ENCODE measurements at regions not wholly inside any gene's neighbourhood (a gene's known extent, or its start where the extent isn't known, plus 50 kb on each side); places are given as distances from the start of the nearest gene placed in this dataset.

DNA sequence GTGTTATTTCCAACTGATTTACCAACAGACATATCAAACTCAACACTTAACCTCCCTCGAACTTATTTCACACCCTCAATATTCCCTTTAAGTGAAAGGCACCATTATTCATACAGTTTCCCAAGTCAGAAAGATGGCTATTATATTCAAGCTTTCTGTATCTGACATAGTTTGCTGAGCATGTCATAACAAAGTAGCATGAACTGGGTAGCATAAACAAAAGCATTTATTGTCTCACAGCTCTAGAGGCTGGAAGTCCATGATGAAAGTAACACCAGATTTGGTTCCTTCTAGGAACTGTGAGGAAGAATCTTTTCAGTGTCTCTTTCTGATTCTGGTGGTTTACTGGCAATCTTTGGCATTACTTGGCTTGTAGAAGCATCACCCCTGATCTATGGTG is 1388.6 kb downstream of the TECRL start:
- DNase-seq: no peak

DNA sequence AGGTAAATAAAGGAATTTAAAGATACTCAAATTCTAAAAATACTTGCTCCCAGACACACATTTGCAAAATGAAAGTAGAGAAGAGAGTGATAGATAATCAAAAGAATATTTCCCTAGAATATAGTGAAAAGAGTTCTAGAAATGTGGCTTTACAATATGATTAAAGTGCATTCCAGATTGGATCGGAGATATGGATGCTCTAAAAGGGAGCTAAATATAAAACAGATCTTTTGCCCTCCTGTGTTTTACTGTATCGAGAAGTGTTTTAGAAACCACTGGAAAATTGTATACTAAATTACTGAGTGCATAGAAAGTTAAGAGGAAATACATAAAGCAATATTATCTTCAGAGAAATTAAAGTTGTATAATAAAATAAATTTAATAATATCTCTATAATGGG is 1392.0 kb downstream of the TECRL start:
- DNase-seq: no peak

DNA sequence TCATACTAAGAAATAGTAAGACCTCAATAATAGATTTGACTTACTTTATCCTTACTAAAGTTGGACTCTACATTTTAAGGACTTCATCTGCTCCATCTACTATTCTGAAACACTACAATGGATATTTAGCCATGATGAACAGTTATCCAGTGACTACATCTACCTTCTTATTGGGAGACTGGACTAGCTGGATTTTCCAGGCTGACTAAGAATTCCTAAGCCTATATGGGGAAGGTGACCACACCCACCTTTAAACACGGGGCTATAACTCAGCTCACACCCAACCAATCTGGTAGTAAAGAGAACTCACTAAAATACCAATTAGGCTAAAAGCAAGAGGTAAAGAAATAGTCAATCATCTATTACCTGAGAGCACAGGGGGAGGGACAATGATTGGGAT is 1438.4 kb downstream of the TECRL start:
- no peak for DNase-seq

DNA sequence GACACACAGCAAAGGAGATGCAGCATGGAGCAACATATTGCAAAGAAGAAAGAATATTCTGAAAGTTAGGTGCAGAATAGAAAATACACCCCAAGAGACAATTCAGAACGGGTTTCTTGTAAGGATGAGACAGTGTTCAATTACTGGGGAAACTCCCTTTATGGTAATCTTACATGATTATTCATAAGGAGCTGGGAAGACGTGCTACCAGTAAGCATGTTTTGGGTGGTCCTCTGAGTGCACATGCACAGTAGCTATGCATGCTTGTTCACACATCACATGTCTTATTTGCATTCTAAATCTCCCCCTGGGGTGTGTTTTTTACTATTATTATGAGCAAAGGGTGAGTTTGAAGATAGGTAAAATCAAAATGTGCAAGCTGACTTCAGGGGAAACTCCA is 1448.8 kb downstream of the TECRL start:
- DNase-seq: no peak

DNA sequence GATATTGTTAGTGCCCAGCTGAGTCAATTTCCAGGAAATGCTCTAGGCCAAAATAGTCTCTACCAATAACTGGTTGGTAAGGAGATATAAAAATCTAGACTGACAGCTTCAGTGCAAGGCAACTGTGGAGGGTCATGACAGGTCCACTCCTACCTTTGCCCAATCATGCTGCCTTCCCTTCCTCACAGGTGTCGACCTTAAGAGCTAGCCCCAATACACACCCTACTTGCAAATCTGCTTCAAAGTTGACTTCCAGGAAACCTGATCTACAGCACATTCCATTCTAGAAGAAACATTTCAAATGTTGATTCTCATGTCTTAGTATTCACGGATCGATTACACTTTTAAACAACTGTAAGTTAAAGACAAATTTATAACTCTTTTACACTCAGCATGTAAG is 1455.5 kb downstream of the TECRL start:
- DNase-seq: no peak

DNA sequence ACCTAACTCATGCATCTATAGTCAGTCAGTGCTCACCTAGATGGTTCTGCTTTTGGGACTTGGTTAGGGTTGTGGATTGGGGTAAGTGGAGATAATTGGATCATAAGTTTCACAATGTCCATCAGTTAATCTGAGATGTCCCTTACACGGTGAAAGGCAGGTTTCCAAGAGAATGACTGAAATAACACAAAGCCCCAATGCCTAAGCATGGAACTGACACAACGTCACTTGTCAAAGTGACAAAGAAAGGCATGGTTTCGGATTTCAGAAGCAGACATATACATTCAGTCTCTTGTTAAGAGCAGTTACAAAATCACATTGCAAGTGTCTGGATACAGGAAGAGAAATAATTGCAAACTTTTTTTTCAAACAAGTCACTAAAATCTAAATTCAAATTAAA is 1456.9 kb downstream of the TECRL start:
- DNase-seq: no peak

DNA sequence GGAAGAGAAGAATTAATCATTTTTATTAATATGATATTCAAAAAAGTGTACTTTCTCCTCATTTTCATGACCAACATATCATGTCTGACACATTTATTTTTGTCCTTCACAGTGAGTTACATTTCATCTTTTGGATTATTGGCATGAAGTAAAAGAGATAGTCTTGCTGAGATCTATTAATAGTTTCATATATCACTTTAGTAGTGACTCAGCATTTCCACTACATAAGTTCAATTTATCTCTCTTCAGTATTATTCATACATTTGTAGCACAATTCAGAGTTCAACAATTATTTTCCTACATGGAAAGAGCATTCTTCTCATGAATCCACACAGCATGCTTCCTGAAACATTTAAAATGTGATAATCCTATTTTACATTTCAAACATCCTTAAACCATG is 1461.1 kb downstream of the TECRL start:
- DNase-seq: no peak

DNA sequence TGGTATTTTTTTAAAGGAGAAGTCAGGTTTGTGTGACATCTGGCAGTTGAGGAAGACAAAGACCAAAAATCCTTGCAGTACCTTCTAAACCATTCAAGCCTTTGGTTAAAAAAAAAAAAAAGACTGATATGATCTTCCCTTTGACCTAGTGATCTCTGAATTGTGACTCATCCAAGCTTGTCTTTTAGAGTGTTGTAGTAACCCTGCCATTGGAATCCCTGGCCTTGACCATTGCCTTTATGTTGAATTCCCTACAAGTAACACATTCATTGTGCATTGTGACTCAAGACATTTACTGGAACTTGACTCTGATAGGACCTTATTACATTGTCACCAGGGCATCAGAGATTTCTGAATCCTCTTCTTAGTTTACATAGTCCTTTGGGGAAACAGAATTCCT is 1469.0 kb downstream of the TECRL start:
- no peak for DNase-seq

DNA sequence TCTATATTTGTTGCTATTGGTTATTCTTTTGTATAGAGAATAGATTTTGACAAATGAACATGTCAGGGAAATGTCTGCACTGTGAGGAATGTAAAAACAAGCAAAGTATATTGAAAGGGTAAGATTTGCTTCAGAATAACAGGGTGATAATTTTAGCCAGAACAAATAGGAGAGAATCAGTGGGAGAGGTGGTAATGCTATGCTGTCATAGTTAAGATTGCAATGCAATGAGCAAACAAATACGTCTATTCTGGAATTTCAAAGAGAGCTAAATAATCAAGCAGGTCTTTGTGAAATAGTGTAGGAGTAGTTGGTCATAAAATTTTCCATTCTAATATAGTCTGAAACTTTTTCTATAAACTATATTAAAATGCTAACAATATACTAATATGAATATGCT is 1478.4 kb downstream of the TECRL start:
- DNase-seq: no peak

DNA sequence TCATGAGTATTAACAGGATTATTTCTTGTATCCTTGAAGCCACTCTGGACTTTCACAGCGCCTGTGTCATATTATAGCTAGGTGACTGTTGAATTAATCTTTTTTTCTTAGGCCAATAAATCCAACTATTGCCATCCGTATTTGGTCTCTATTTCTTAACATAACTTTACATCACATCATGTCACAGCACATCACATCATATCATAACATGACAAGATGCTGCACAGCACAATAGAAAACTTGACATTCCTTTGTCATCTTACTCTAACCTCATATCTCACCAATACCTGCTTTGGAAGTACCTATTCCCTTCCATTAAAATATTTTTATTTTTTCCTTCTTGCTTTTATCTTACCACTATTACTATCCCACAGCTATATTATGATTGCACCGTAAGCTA is 1480.8 kb downstream of the TECRL start:
- no peak for DNase-seq

DNA sequence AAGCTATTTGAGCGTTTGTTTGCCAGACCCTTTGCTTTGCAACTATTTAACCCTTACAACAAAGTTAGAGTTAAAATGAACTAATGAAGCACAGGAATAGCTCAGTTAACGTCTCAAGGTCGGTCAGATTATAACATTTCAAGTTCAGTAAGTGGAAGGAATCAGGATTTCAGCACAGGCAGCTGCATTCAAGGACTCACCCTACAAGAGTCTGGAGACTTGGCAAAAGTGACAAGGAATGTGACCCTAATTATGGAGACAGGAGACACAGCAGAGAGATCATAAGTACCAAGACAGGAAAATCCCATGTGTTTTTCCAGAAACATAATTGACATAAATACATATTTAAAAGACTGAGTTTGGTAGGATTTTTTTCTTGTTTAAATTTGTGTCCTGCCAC is 1481.7 kb downstream of the TECRL start:
- no peak for DNase-seq

DNA sequence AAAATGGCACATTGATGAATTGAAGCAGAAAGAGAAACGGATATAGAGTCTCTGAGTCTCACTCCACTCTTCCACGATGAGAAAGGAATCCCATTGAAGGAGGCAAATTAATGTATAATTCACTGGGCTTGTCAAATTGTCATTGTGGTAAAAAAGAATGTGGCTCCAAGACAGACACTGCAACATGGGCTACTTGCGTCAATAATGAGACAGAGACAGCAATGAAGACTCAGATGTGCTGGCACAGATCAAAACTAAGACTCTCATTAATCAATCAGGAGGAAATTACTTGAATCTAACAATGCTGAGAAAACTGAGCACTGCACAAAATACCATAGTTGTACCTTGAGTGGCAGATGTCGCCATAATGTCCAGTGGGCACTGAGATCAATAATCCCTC is 1485.5 kb downstream of the TECRL start:
- no peak for DNase-seq

DNA sequence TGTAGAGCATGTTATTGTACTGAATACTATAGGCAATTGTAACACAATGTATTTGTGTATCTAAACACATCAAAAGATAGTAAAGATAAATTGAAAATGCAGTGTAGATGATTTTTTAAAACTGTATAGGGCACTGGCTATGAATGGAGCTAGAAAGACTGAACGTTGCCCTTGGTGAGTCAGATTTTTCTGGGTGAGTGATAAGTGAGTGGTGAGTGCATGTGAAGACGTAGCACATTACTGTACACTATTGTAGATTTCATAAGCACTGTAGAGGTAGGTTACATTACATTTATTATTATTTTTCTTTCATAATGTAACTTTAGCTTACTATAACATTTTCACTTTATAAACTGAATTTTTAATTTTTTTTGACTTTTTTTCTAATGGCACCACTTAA is 1491.6 kb downstream of the TECRL start:
- DNase-seq: no peak

DNA sequence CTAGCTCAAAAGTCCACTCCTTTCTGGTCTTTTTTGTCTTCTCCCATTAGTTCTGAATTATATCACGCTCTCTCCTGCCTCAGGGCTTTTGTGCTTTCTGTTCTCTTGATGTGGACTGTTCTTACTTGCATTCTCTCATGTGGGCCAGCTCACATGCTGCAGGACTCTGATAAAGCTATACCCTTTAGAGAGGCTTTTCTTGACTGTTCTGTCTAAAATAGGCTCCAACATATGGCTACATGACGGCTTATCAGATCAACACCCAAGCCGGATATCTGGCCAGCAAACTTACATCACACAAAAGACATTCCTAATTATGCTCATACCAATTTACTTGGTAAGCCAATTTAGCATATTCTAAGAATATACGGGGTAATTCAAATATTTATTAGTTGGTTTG is 1494.5 kb downstream of the TECRL start:
- no peak for DNase-seq

DNA sequence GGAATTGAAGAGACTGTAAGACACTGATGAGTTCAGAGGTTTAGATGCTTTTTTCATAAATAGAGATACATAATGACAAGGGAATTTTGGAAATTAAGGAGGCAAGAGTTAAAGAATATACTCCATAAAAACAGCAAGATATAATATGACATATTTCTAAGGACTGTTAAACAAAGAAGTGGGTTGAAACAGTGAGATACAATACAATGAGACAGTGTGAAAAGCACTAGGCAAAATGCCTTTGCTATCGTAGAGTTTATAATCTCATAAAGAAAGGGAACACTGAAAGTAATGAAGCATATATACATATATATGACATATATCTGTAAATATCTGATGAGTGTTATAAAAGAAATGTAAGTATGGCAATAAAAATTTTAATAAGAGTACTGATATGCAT is 1496.2 kb downstream of the TECRL start:
- no peak for DNase-seq

DNA sequence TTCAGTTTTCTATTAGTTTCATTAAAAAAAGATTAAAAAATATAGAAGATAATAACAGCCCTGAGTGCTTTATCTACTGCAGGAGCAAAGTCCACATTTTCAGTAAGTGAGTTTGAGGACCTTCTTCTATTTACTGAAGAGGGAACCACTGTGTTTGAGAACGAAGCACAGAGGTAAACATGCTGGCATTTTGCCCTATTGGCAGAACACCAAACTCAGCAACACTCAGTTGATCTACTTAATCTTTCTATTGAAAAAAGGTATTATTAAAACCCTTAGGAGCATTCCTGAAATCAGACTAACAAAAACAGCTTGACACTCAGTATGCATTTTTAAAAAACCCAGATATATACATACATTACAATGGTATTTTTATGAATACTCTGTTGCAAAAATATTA is 1496.7 kb downstream of the TECRL start:
- no peak for DNase-seq

DNA sequence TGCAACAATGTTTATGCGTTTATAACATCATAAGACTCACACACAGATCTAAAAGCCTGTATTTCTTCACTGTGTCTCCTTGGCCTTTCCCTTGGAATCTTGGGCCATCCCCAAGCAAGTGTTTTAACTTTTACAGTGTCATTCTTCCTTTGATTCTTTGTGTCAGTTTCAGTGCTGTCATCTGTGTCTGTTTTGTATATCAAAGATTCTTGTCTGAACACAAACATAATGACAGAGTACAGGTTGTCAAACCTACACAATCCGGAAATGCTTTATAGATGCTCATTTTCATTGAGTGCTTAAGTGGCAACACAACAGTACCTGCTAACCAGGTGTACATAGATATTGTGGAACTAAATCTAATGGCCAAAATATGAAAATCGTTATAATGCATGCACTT is 1500.0 kb downstream of the TECRL start:
- DNase-seq: no peak

DNA sequence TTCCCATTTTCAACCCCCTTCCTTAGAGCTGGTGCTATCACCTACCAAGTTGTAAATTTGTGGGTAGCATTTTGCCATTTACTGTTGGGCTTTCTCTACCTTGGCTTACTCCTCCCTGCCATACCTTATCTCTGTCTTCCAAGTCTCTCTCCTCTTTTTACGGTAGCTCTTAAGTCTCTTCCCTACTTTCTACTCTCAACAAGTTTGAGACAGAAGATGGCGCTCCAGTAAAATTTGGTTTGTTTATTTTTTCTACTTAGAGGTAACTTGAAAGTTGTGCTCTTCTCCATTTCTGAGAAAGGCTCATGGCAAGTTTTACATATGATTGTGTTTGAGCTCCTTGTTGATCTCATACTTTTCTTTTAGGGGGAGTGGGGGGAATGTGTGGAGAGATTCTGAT is 1508.1 kb downstream of the TECRL start:
- DNase-seq: no peak

DNA sequence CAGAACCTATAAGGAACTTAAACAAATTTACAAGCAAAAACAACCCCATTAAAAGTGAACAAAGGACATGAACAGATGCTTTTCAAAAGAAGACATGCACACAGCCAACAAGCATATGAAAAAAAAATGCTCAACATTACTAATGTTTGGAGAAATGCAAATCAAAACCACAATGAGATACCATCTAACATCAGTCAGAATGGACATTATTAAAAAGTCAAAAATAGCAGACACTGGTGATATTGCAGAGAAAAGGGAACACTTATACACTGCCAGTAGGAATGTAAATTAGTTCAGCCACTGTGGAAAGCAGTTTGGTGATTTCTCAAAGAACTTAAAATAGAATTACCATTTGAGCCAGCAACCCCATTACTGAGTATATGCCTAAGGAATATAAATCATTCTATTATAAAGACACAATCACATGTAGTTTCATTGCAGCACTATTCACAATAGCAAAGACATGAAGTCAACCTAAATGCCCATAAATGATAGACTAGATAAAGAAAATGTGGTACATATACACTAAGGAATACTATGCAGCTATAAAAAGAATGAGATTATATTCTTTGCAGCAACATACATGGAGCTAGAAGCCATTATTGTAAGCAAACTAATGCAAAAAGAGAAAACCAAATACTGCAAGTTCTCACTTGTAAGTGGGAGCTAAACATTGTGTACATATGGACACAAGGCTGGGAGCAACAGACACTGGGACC is 1509.4 kb downstream of the TECRL start:
- no peak for DNase-seq

DNA sequence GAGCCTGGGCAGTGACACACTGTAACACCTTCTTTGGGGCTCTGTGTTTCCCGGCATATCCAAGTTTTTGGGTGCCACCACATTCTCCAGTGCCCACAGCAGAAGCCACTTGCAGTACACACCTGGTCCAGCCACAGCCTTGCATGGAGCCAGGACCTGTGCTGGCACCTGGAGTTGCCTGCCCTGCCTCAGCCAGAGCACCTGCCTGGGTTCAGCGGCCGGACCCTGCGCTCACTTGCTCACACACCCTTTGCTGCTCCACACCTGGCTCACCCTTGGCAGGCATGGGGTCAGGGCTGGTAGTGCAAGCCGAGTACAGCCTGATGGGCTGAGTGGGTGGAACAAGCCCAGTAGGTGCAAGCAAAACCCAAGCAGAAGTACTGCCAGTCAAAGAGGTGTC is 1511.1 kb downstream of the TECRL start:
- DNase-seq: no peak

DNA sequence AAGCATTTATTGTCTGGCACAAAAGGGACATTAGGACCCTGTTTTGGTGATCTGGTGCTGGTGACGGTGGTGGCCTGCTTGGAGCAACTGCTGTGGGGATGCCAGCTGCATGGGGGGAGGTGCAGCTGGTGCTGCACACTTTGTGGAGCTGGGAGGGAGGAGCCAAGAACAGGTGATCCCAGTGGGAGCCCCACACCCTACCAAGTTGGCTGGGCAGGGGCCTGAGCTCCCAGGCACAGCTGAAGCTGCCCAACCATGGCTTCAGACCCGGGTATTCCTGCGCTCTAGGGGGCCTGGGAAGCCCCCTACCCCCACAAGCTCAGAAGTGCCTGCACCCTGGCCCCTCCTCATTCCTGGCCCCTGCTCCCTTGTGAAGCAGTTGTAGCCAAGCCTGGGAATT is 1512.5 kb downstream of the TECRL start:
- DNase-seq: no peak

DNA sequence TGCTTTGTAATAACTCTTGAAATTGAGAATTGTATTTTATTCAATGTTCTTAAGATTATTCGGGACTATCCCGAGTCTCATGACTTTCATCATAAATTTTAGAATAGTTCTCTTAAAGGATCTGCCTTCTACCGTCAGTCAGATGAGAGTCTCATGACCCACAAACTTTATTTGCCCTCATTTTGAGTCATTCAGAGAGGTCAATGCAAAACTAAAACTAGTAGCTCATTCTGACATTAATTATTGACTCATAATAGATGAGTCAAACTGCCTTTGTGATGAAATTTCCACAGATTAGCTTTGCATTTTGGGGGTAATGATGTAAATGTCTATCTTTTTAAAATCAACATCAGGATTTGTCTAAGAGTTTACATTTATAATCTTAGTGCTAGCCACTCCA is 1527.3 kb downstream of the TECRL start:
- DNase-seq: no peak

DNA sequence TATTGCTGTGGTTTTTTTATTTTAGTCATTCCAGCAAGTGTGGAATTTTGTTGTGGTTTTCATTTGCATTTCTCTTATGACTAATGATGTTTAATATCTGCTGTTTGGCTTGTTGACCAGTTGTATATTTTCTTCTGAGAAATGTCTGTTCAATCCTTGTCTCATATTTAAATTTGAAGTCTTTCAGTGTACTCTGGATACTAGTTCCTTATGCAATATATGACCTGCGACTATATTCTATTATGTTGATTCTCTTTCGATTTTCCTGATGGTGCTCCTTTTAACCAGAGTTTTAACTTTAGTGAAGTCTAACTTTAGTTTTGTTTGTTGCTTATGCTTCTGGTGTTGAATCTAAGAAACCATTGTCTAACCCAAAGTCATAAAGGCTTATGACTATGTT is 1528.0 kb downstream of the TECRL start:
- DNase-seq: no peak

DNA sequence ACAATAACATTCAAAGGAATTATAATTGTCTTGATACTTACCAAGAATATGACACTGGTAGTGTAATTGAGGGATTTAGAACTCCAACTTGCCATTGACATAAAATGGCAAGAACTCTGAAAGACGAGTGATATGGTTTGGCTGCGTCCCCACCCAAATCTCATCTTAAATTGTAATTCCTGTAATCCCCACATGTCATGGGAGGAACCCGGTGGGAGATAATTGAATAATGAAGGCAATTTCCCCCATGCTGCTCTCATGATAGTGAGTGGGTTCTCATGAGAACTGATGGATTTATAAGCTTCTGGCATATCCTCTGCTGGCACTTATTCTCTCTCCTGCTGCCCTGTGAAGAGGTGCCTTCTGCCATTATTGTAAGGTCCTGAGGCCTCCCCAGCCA is 1536.4 kb downstream of the TECRL start:
- DNase-seq: no peak

DNA sequence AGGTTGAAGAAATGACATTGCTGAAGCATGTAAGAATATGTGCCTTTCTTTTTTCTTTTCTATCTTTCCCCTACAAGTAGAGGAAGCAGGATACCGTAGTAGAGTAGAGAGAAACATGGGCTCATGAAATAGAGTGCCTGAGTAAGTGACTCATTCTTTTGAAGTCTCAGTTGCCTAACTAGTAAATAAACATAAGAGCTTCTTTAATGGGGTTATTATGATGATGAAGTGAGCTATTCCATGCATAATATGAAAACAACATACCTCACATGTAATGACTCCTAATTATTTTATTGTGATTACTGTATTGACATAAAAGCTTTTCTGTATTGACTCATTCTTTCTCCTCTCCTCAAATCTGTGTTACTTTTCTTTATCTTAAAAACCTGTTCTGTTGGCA is 1538.2 kb downstream of the TECRL start:
- no peak for DNase-seq

DNA sequence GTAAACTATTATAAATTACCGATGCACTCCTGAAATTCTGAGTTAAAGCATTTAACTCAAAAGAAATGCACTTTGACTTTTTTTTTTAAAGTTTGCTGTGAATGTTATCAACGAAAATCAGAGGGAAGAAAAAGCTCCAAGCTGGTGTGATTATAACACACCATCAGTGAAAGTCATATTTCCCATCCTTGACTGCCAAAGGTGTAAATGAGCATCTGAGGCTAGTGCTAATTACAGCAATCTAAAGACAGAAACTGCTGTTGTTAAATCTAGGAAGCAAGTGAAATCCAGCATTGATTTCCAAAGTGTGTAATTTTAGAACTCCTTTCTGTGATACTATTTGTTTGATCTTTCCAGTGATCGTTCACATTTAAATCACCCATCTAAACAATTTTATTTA is 1538.8 kb downstream of the TECRL start:
- no peak for DNase-seq
